ENCODE measurements at regions not wholly inside any gene's neighbourhood (a gene's known extent, or its start where the extent isn't known, plus 50 kb on each side); places are given as distances from the start of the nearest gene placed in this dataset.

GRCh38 chrX:80246271-80246670, 174.0 kb upstream of the TENT5D start:
- ATAC-seq (ENCODE audit: insufficient number of reproducible peaks, low FRiP score, low read depth) (no peak), DNase-seq (ENCODE audit: low spot score) (no peak)
- Histone ChIP-seq H3K36me3 (no peaks in the 10 kb centered on the region), H3K4me3 (no peak overlapping the region), H3K27ac (no peak overlapping the region), H3K27me3 (replicated peaks; ENCODE audit: insufficient read depth) (no peaks in the 10 kb centered on the region), H3K4me1 (ENCODE audit: control insufficient read depth in 1 of 2, low read depth in 2 of 2) (no peaks in the 10 kb centered on the region), H3K9me3 (no peaks in the 10 kb centered on the region)
- no peak for TF ChIP-seq CTCF (IDR thresholded peaks at IDR 0.05)

- TF ChIP-seq CTCF (IDR thresholded peaks at IDR 0.05) = no peak
- Histone ChIP-seq H3K9me3 (no peaks in the 10 kb centered on the region), H3K27me3 (replicated peaks; ENCODE audit: insufficient read depth) (no peaks in the 10 kb centered on the region), H3K27ac (no peak overlapping the region), H3K4me1 (ENCODE audit: control insufficient read depth in 1 of 2, low read depth in 2 of 2) (no peaks in the 10 kb centered on the region), H3K4me3 (no peak overlapping the region), H3K36me3 (no peaks in the 10 kb centered on the region)
- ATAC-seq (ENCODE audit: insufficient number of reproducible peaks, low FRiP score, low read depth) (no peak), DNase-seq (ENCODE audit: low spot score) (no peak)
Measured at GRCh38 chrX:80266287-80266686, 154.0 kb upstream of the TENT5D start.

- Histone ChIP-seq H3K9me3 (no peaks in the 10 kb centered on the region), H3K27me3 (replicated peaks; ENCODE audit: insufficient read depth) (no peaks in the 10 kb centered on the region), H3K4me1 (ENCODE audit: control insufficient read depth in 1 of 2, low read depth in 2 of 2) (no peaks in the 10 kb centered on the region), H3K27ac (no peak overlapping the region), H3K36me3 (no peaks in the 10 kb centered on the region), H3K4me3 (no peak overlapping the region)
- DNase-seq (ENCODE audit: low spot score) = no peak
- no peak for ATAC-seq (ENCODE audit: insufficient number of reproducible peaks, low FRiP score, low read depth)
- no peak for TF ChIP-seq CTCF (IDR thresholded peaks at IDR 0.05)
Measured at GRCh38 chrX:80266979-80267378, 153.3 kb upstream of the TENT5D start.

GRCh38 chrX:80267790-80268189, 152.5 kb upstream of the TENT5D start:
- H3K9me3 ChIP-seq = no peaks in the 10 kb centered on the region
- H3K36me3 ChIP-seq = no peaks in the 10 kb centered on the region
- DNase-seq (ENCODE audit: low spot score) (no peak), ATAC-seq (ENCODE audit: insufficient number of reproducible peaks, low FRiP score, low read depth) (no peak)
- H3K4me1 ChIP-seq (ENCODE audit: control insufficient read depth in 1 of 2, low read depth in 2 of 2) = no peaks in the 10 kb centered on the region
- H3K27ac ChIP-seq = no peak overlapping the region
- H3K27me3 ChIP-seq (replicated peaks; ENCODE audit: insufficient read depth) = no peaks in the 10 kb centered on the region
- H3K4me3 ChIP-seq = no peak overlapping the region
- no peak for TF ChIP-seq CTCF (IDR thresholded peaks at IDR 0.05)

- ATAC-seq (ENCODE audit: insufficient number of reproducible peaks, low FRiP score, low read depth) = no peak
- no peaks in the 10 kb centered on the region for H3K36me3 ChIP-seq
Measured at GRCh38 chrX:80282535-80282934, 137.7 kb upstream of the TENT5D start.

More at GRCh38 chrX:80282535-80282934, 137.7 kb upstream of the TENT5D start:
- H3K9me3 ChIP-seq = no peaks in the 10 kb centered on the region
- no peaks in the 10 kb centered on the region for H3K27me3 ChIP-seq (replicated peaks; ENCODE audit: insufficient read depth)
- no peak overlapping the region for H3K27ac ChIP-seq
- no peak for TF ChIP-seq CTCF (IDR thresholded peaks at IDR 0.05)
- no peak for DNase-seq (ENCODE audit: low spot score)
- H3K4me3 ChIP-seq = no peak overlapping the region
- no peaks in the 10 kb centered on the region for H3K4me1 ChIP-seq (ENCODE audit: control insufficient read depth in 1 of 2, low read depth in 2 of 2)
